COR-L47 (cell line): ENCODE measurements at regions not wholly inside any gene's neighbourhood (a gene's known extent, or its start where the extent isn't known, plus 50 kb on each side); places are given as distances from the start of the nearest gene placed in this dataset.
"Not testable (repeated sequence)": the region's sequence is repeated elsewhere in the genome, so short reads cannot be mapped to it uniquely, and the experiment has no call there.

ENCODE experiments used
- DNase-seq: peaks from one replicate; lab custom pipeline; 2025; lab: John Stamatoyannopoulos, UW

- no peak for DNase-seq
These were observed 645.9 kb downstream of the XPNPEP1 start for GRCh38 chr10:109277456-109277855.

- DNase-seq = no peak
These were observed 647.4 kb downstream of the XPNPEP1 start for GRCh38 chr10:109275960-109276359.

- no peak for DNase-seq
These were observed 648.6 kb downstream of the XPNPEP1 start for GRCh38 chr10:109274681-109275080.

GRCh38 chr10:109270173-109270572, 653.1 kb downstream of the XPNPEP1 start:
- no peak for DNase-seq

GRCh38 chr10:109264004-109264403, 659.3 kb downstream of the XPNPEP1 start:
- no peak for DNase-seq

- no peak for DNase-seq
These were observed 662.1 kb downstream of the XPNPEP1 start for GRCh38 chr10:109261231-109261630.

GRCh38 chr10:109259293-109259692, 664.0 kb downstream of the XPNPEP1 start:
- DNase-seq = no peak

GRCh38 chr10:109253306-109253705, 670.0 kb downstream of the XPNPEP1 start:
- DNase-seq = no peak

- DNase-seq = no peak
These were observed 673.2 kb downstream of the XPNPEP1 start for GRCh38 chr10:109250152-109250551.

- DNase-seq = no peak
These were observed 675.5 kb downstream of the XPNPEP1 start for GRCh38 chr10:109247814-109248213.

- DNase-seq = no peak
These were observed 677.5 kb downstream of the XPNPEP1 start for GRCh38 chr10:109245821-109246220.

- no peak for DNase-seq
These were observed 683.9 kb downstream of the XPNPEP1 start for GRCh38 chr10:109239371-109239770.

- no peak for DNase-seq
These were observed 685.6 kb downstream of the XPNPEP1 start for GRCh38 chr10:109237682-109238081.

GRCh38 chr10:109237050-109237449, 686.3 kb downstream of the XPNPEP1 start:
- no peak for DNase-seq

- DNase-seq = not testable (repeated sequence)
These were observed 699.8 kb downstream of the XPNPEP1 start for GRCh38 chr10:109223533-109223932.

GRCh38 chr10:109219935-109220605, 703.2 kb downstream of the XPNPEP1 start:
- DNase-seq = no peak

GRCh38 chr10:109218207-109218606, 705.1 kb downstream of the XPNPEP1 start:
- no peak for DNase-seq

GRCh38 chr10:109215291-109216075, 707.8 kb downstream of the XPNPEP1 start:
- no peak for DNase-seq

GRCh38 chr10:109214891-109215290, 708.4 kb downstream of the XPNPEP1 start:
- not testable (repeated sequence) for DNase-seq

GRCh38 chr10:109207361-109207760, 716.0 kb downstream of the XPNPEP1 start:
- no peak for DNase-seq

GRCh38 chr10:109205929-109206585, 717.3 kb downstream of the XPNPEP1 start:
- DNase-seq = no peak

- no peak for DNase-seq
These were observed 719.5 kb downstream of the XPNPEP1 start for GRCh38 chr10:109203646-109204353.
